Hypothalamus (tissue), 51 donors: ENCODE measurements at regions not wholly inside any gene's neighbourhood (a gene's known extent, or its start where the extent isn't known, plus 50 kb on each side); places are given as distances from the start of the nearest gene placed in this dataset.

ENCODE experiments used
- DNase-seq, 51 donors: peaks; one replicate each; lab custom pipeline; 2025; lab: John Stamatoyannopoulos, UW

DNA sequence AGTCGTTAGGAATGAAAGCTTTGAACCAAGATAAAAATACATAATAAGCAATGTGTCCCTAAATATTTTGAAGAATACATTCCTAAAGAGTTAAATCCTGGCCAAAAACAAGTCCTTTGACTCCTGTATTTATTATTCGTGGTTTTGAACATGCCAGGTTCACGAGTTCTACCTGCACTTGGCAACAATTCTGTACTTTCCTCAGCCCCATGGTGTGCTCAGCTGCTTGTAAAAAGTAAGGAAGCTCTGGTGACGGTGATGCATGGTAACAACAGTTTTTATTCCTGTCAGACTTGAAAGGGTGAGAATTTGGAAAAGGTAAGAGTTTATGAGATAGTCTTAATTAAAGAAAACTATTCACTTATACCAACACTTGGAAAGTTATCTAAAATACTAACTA is 95.0 kb upstream of the KLF12 start:
- DNase-seq = no peak

DNA sequence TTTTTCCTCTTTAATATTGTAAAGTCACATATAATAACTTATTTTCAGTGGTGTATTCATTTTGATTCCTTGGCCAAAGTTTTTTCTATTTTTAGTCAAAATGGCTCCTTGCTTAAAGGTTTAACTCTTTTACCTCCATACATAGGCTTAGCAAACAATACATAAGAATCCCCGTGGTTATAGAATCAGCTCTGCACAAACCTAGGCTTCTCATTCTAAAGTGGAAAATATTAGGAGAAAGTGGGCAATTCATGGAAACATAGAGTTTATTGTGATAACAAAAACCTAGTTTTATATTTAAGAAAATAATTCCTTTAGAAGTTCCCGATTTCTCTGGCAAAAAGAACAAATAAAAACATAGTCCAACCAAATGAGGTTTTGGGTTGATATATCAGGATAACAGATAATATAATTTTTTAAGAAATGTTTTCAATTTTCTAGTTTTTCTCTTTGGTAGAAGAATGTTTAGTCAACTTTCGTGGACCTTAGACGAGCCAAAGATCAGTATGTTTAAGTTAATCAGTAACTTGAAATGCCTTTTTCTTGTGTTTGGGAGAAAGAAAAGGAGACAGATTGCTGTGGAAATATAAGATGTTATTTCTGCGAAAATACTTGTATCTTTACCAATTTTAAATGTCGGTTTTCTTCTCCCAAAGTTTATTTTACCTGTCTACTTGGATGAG is 93.4 kb upstream of the KLF12 start:
- no peak for DNase-seq

DNA sequence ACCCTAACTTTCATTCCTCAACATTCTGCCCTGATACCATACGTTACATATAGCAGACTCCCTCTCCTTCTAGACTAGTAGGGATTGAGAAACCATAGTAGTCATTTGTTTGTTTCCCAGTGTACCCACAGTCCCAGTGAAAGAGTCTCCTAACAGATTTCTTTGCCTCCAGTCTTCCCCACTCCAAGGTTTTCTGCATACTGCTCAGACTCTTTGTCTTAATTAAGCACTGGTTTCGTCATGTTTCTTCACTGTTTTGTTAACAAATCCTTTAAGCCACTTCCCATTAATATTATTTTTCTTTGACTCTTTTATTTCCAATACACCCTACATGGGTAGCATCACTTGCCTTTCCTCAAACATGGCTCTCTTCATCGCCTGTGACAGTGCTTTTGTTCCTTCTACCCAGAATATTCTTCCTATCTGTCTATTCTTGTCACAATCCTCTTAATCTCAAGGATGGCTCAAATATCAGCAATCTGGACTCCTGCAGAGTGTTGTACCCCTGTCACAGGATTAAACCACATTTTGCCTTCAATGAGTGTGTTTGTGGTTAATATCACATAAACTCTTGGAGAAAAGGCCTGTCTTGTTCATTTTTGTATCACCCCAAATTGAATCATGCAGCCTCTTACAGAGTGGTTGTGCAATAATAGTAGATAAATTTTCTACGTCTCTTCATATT is 92.7 kb upstream of the KLF12 start:
- DNase-seq = no peak

DNA sequence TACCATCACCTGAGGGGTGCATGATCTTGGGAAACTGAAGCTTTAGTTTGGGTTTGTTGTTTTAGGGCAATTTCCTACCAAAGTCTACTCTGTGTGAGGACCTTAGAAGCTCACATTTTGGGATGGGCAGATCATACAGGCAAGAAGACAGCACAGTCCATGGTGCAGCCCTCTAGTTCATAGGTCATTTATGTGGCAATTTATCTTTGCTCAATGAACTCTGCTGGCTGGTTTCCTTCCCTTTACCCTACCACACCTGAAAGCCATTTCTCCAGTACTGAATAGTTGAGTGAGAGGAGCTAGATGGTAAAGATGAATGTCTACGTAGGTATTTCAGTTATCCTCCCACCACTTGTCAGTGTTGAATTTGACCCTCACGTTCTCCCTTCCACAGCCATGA is 87.5 kb upstream of the KLF12 start:
- DNase-seq = no peak

DNA sequence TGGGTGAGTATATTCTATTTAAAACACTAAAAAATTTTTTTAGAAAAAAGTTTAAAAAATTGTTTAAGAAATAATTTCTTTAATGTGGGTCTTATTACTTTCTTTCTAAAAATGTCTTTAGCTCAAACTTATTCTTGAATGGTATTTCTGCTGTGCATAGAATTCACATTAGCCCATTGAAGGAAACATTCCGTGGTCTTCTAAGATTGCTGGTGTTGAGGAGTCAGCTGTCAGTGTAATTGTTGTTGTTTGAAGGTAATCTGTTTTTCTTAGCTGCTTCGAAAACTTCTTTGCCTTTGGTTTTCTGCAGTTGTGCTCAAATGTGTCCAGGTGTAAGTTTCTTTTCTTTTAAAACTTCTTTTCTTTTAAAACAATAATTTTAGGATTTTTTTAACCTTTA is 85.4 kb upstream of the KLF12 start:
- no peak for DNase-seq

DNA sequence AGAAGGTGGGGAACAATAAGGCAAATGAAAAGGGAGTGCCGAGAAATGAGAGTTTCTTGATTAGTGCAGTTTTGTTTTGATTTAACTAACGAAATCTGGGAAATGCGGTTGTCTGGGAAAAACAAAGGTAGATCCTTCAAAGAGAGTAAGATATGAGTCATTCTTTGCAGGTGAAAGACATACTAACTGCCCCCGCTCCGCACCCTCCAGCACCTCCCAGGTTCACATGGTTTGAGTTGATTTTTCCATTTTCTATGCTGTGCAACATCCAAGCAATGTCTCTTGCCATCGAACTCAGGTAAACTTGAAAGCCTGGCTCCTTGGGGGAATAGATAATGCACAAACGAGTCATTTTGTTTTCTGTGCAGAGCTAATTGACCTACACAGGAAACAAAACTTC is 84.1 kb upstream of the KLF12 start:
- DNase-seq = no peak

DNA sequence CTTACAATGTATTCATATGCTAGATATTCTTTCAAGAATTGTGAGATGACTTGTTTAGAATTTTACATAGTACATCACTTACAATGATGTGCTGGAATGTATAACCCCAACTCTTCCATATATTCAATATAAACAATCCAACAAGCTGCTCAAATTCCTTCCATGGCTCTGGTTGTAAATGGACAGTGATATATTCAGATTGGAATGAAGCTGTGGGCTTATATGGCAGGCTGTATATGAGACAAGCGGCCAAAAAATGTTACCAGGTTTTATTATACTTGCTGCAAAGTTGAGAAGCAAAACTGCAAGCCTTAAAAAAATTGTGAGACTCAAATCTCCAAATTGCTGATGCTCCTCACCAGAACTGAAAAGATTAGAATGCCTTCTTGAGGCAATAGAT is 83.6 kb upstream of the KLF12 start:
- DNase-seq = no peak

DNA sequence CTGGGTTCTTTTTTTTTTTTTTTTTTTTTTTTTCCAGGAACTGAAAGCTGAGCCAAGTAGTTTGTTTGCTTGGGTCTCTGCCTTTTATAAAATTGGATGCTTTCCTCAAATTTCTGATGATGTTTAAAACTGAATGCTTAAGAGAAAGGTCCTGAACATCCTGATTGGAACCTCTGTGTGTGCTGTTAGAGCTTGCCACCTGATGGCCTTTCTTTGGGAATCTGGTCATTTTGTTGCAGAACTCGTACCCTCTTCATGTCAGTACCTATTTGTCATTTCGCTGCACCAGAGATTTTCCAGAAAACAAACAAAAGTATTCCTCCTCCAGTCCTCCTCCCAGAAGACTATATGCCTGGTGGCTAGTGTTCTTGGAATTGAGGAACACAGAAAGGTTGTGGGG is 81.2 kb upstream of the KLF12 start:
- no peak for DNase-seq

DNA sequence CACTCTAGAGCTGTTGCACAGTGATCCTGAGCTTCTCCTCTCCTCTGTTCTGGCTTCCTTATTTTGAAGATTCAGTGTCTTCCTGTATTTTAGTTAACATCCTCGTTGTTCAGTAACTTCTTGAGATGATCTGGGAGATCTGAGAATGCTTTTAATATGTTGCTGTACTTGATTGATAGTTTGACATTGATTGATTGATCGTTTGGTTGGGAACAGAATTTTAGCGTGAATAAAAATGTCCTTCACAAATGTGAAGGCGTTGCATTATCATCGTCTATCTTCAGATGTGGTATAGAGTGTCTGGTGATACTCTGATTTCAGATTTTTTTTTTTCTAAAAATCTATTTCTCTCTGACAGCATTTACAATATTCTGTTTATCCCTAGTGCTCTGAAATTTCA is 80.1 kb upstream of the KLF12 start:
- no peak for DNase-seq

DNA sequence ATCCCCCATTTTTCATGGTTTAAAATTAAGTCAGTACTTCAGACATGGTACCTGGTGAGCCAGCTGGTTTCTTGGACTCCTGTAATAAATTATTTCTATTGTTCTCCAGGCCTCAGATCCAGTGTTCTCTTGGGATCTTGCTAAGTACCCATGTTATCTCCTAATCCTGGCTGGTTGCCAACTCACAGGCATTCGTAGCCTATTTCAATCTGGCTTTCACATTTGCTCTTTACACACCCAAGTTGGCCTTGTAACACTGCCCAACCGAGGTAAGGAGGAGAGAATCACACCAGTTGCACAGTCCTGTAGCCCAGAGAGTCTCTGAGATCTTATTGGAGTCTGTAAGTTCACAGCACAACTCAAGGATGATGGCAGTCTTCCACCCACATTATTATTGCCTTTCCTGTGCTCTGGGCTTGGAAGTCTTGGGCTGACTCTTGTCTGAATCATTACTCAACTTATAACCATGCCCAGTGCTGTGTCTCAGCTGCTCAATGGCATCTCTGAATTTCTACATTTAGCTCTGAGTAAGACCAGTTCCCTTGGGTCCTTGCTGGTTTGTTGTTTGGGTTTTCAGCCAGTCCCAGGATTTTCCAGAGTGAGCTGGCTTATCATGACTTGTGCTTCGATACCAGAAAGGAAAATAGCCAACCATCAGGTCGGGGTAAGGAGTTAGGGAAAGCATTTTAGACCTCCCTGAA is 76.6 kb upstream of the KLF12 start:
- DNase-seq = no peak

DNA sequence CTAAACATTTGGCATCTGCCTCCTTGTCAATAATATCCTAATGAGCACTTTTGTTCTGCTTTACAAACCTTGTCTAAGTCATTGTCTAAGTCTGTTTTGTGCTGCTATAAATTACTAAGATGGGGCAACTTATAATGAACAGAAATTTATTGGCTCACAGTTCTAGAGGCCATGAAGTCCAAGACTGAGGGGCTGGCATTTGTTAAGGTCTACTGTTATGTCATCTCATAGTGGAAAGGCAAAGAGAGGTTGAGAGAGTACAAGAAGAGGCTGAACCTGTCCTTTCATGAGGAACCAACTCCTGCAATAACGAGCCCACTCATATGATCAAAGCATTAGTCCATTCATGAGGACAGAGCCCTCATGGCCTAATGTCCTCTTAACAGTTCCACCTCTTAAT is 72.7 kb upstream of the KLF12 start:
- no peak for DNase-seq

DNA sequence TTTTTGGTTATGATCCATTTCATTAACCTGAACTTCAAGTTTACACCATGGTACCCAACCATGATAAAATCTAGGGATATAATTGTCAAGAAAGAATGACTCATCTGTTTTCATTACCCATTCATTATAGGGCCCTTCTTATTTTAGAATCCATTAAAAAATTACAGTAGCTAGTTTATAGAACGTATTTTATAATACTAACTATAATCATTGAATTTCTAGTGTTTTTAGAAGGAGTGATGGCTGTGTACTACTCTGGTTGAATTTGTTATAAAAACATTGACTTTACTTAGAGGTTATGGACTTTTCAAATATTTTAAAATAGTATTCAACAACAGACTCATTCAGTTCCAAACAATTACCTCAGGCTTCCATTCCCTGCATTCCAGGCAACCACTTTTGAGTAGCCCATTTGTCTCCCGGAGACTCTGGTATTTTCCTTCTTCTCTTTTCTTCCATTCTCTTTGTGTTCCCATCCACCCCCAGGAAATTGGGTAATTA is 71.9 kb upstream of the KLF12 start:
- no peak for DNase-seq

DNA sequence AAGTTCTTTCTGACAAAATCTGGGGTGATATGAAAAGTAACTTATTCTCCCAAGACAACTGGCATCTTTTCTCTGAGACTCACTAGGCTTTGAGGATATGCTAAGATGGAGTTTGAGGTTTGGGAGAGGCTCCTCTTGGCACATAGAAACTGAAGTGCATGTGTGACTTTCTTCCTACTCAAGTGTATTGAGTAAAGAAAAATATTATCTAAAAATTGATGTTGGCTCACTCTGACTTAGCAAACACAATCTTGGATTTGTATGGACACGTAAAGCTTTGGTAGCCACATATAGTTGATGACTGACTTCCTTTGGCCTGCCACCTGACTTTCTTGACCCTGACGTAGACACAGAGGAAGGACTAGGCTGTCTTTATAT is 71.1 kb upstream of the KLF12 start:
- DNase-seq = no peak

DNA sequence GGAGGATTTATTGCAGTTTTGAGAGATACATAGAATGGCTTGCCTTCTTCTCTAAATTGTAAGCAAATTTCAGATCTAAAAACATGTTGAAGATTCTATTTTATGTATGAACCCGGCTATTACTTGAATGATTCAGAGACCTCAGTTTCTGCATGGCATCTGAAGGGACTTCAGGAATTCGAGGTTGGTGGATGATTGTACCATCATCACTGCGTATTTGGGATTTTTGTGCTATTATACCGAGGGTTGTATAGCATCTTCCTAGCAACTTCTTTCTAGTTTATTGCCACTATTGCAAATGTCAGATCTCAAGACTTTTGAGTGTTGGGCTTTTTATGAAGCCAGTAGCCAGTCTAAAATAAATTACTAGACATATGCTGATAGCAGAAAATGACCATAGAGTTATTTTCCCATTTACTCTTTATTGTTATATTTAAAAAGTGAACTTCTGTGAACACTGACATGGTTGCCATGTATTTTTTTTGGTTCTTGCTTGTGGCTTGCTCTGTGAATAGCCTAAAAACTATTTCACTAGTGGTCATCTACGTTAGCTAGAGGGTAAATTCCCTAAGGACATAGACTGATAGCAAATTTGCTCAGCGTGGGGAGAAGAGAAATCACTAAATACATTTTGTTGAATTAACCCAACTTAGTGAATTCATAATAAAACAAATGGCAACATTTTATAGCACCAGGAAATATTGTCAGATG is 70.6 kb upstream of the KLF12 start:
- DNase-seq = no peak

DNA sequence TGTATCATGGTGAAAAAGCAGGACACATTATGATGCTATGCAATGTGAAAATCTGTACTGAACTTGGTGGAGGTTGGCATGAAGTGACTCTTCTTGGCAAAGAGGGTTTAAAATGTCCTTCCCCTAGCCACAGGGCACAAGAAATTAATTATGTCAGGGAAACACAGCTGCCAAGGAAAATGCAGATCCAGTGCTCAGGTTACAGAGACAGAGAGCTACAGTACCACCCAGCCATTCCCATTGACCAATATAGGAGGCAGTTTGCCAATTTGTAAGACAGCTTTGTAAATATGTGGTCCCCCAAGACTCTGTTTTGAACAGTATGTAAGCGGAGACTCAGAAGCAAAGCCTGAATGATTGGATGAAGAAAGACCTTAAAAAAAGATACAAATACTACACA is 69.4 kb upstream of the KLF12 start:
- DNase-seq = no peak

DNA sequence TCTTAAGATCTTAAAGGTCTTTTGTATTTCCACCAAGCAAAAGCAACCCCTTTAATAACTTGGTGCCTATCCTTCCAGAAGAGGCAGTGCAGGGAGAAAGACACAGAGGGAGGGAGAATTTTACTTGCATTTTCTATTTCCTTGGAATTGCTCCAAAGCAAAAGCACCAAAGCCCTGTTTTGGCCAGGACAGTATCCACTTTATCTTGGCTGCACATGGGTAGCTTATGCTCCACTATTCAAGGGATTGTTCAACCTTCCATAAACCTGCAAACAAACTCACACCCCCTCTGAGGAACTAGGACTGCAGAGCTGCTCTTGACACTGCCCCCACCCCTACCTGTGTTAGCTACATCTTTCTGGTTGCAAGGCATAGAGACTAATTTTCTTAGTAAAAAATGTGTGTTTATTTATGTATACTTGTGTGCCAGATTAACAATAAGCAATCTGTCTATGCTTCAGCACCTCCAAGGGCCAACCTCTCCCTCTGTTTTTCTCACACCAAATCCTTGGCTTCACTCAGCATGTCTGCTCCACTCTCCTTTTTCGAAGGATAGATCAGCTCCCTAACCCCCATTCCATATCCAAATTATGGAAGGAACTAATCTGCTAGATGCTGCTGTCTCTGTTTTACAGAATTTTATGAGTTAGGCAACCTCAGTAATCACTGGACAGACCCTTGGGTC is 68.1 kb upstream of the KLF12 start:
- no peak for DNase-seq

DNA sequence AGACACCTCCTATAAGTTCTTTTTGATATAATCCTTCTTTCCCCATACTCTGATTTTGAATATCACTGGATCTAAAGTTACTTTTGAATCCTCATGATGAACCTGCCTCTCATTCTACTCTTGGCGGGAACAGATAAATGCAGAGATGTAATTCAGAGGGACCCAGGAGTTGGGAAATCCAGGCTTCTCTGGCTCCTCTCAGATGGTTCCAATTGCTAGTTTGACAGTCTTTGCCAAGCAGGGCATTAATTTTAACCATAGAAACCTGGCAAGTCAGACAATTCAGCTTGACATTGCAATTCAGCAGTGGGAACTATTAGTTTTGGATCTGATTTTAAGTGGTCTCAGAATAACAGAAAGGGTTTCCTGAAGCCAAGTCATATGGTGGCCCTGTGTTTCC is 67.3 kb upstream of the KLF12 start:
- DNase-seq = no peak

DNA sequence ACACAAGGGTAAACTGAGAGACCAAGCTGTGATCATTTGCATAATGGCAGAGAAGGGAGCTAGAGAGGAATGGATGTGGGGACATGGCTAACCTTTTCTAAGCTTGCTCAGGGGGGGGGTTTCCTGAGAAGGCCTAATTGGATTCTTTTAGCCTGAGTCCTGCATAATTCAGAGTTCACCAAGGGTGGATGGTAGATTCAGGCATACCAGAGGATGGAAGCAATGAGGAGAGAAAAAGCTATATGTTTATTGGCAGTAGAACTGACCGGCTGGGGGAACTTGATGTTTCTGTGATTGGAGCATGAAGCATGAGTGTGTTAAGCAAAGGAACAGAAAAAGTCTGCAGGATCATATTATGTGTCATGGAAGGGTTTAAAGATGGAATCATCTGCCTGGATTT is 65.9 kb upstream of the KLF12 start:
- DNase-seq = no peak

DNA sequence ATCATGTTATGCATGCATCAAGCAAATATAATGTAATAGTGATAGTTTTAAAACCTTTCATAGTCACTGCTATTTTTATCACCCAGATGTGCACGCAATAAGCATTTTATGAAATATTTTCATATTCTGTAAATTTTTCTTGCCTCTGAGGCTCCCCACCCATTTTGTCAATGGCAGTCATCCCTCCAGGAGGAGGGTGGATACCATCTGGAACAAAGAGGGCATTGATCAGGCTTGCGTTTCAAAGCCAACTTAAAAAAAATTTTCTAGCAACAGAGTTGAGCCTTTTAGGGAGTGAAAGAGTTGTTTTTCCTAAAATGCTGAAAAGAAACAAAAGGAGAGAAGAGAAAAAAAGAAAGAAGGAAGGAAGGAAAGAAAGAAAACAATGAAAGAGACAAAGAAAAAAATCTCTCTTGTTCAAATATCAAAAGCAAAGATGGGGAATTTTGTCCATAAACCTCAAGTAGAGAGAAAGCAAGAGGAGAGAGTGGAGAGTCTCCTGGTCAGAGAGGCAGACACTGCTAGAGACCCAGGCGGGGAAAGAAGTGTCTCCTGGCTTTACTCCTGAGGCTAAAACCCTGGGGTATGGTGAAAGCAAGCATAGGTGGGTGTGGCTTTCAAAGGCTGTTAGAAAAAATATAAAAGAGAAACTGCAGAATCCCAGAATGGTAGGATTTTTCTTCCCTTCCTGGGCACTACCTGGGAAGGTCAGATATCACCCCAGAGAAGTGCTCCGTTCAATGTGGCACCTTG is 63.6 kb upstream of the KLF12 start:
- no peak for DNase-seq

DNA sequence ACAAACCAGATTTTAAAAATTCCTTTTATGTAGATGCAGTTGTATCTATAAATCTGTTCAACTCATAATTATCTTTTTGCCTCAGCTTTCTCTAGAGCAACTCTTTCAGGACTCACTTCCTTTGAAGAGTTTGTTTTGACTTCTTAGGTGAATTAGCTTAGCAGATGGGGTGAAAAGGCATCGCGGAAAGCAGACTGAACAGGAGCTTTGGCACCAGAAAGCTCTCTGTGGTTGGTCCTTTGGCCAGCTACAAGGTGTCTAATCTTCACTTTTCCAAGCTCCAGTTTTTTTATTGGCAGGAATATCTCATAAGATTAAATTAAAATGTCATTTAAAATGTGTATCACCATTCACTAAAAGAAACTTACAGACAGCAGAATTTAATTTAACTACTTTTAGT is 60.6 kb upstream of the KLF12 start:
- no peak for DNase-seq
